PC-9 (cell line): ENCODE measurements at regions not wholly inside any gene's neighbourhood (a gene's known extent, or its start where the extent isn't known, plus 50 kb on each side); places are given as distances from the start of the nearest gene placed in this dataset.

Experiments used
- BruUV-seq: library from RNA; stranded (reverse); fragments of 400-500 nt; replicated peaks from 2 replicates; lab custom pipeline; 2021; lab: Mats Ljungman, UMichigan
- CTCF ChIA-PET: fragments of 300-600 bp; sonication (Branson Sonifier 250); formaldehyde crosslinking; loops from one replicate; lab custom pipeline; 2022; ENCODE audit warnings: antibody characterized with exemption; lab: Charles Lee
- POLR2A ChIA-PET: fragments of 300-600 bp; sonication (Branson Sonifier 250); formaldehyde crosslinking; loops from one replicate; lab custom pipeline; 2022; ENCODE audit warnings: antibody characterized with exemption; ENCODE audit not compliant: unreplicated experiment; lab: Charles Lee
- DNase-seq, 2 experiments: peaks; one replicate each; pipeline versions ENCODE4 v3.0.0 to v3.0.0-alpha.2; 2015 to 2022; ENCODE audit warnings: mixed read lengths in 1 of 2
- H2AFZ ChIP-seq: fragments of 200-600 bp; sonication (generic); 2 replicates; pipeline ENCODE4 v1.8.1; 2017; ENCODE audit warnings: antibody characterized with exemption
- H3F3A ChIP-seq: fragments of 200-600 bp; sonication (generic); 2 replicates; pipeline ENCODE4 v1.8.1; 2017; ENCODE audit warnings: antibody characterized with exemption, mild to moderate bottlenecking, low read depth; ENCODE audit not compliant: insufficient read depth
- H3K27ac ChIP-seq: fragments of 200-600 bp; sonication (generic); 2 replicates; pipeline ENCODE4 v1.6.1; 2016; ENCODE audit warnings: mixed run types
- H3K27me3 ChIP-seq: fragments of 200-600 bp; sonication (generic); 2 replicates; pipeline ENCODE4 v1.6.1; 2016; ENCODE audit warnings: low read depth, mixed run types; ENCODE audit not compliant: insufficient read depth
- H3K36me3 ChIP-seq: fragments of 200-600 bp; sonication (generic); 2 replicates; pipeline ENCODE4 v1.6.1; 2016; ENCODE audit warnings: low read depth, mixed run types
- H3K4me1 ChIP-seq: fragments of 200-600 bp; sonication (generic); replicated peaks from 2 replicates; pipeline ENCODE4 v1.6.1; 2016; ENCODE audit warnings: mixed run types; ENCODE audit not compliant: insufficient read depth
- H3K4me2 ChIP-seq: fragments of 200-600 bp; sonication (generic); 2 replicates; pipeline ENCODE4 v1.6.1; 2017; ENCODE audit warnings: mixed run types
- H3K4me3 ChIP-seq: fragments of 200-600 bp; sonication (generic); 2 replicates; pipeline ENCODE4 v1.6.1; 2016; ENCODE audit warnings: mixed run types
- H3K79me2 ChIP-seq: fragments of 200-600 bp; sonication (generic); 2 replicates; pipeline ENCODE4 v1.6.1; 2017; ENCODE audit warnings: low read depth, mixed run types
- H3K9me2 ChIP-seq: fragments of 200-600 bp; sonication (generic); 2 replicates; pipeline ENCODE4 v1.8.1; 2017; ENCODE audit warnings: mild to moderate bottlenecking; ENCODE audit not compliant: insufficient read depth
- H3K9me3 ChIP-seq: fragments of 200-600 bp; sonication (generic); 2 replicates; pipeline ENCODE4 v1.8.1; 2016; ENCODE audit warnings: low read depth; ENCODE audit not compliant: insufficient read depth
- H4K20me1 ChIP-seq: fragments of 200-600 bp; sonication (generic); 2 replicates; pipeline ENCODE4 v1.8.1; 2017; ENCODE audit not compliant: insufficient read depth
- EZH2 ChIP-seq: fragments of 200-600 bp; sonication (generic); IDR thresholded peaks from 2 replicates; pipeline ENCODE4 v1.8.0; 2017; ENCODE audit warnings: antibody characterized with exemption, low read depth
- intact Hi-C: fragments of 100-400 bp; cut with micrococcal nuclease; formaldehyde crosslinking; loops from one replicate; pipeline ENCODE4 v1.10.0; 2022; ENCODE audit not compliant: unreplicated experiment
- TF ChIP-seq, protein P1 (sequence below): fragments of 200-600 bp; sonication (generic); conservative IDR thresholded peaks from 2 replicates; pipeline ENCODE4 v1.6.1; 2017; ENCODE audit warnings: mixed run types, antibody characterized with exemption, mild to moderate bottlenecking, moderate library complexity

DNA sequence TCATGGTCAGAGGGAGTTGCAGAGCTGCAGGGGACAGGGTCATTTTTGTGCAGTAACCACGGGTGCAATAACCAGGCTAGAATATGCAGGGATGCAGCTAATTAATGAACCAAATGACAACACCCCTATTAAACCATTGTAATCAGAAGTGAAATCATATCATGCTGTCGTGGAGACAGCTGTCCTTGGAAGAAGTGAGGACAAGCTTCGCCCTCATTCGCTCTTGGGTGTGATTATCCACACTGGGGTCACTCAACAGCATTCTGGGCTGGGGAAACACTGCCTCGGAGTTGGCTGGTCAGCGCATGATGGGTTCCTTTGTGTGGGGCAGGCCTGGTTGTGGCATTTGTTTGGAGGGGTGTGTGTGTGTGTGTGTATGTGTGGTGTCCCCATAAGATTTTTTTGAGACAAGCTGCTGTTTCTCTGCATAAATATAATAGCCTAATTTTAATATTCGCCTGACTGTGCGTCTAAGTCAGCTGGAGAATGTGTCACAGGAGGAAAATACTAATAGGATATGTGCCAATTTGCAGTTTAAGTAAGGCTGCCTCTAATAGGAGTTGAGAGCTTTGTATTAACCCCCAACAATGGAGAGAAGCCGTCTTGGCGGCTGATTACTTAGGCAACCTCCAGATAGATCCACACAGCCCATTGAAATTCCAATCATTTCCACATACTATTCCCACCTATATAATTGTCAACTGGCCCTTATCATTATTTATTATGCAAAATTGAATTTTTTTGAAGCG is 149.4 kb downstream of the DNAJB6 start:
- ChIA-PET CTCF (no interaction called here), POLR2A (no interaction called here)
- no TSS peak for BruUV-seq
- H3K27ac ChIP-seq: no peak overlapping the region
- H3K36me3 ChIP-seq: no peaks in the 10 kb centered on the region
- TF ChIP-seq, protein P1, sequence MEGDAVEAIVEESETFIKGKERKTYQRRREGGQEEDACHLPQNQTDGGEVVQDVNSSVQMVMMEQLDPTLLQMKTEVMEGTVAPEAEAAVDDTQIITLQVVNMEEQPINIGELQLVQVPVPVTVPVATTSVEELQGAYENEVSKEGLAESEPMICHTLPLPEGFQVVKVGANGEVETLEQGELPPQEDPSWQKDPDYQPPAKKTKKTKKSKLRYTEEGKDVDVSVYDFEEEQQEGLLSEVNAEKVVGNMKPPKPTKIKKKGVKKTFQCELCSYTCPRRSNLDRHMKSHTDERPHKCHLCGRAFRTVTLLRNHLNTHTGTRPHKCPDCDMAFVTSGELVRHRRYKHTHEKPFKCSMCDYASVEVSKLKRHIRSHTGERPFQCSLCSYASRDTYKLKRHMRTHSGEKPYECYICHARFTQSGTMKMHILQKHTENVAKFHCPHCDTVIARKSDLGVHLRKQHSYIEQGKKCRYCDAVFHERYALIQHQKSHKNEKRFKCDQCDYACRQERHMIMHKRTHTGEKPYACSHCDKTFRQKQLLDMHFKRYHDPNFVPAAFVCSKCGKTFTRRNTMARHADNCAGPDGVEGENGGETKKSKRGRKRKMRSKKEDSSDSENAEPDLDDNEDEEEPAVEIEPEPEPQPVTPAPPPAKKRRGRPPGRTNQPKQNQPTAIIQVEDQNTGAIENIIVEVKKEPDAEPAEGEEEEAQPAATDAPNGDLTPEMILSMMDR: no peak
- no peak for TF ChIP-seq EZH2
- H3K79me2 ChIP-seq: no peaks in the 10 kb centered on the region
- DNase-seq: no peak
- intact Hi-C loops: no loop called here
- peaks cover 54% of the 10 kb centered on the region for H3K27me3 ChIP-seq
- peaks cover 21% of the 10 kb centered on the region for H3F3A ChIP-seq
- H3K4me1 ChIP-seq: peaks cover 3% of the 10 kb centered on the region; the same call in 1 of the 2 replicates
- H3K9me3 ChIP-seq: 0 out of 2 replicates have a peak, but pooled peaks cover 5% of the 10 kb centered on the region
- H3K4me3 ChIP-seq: no peak overlapping the region
- no peak overlapping the region for H2AFZ ChIP-seq
- no peaks in the 10 kb centered on the region for H4K20me1 ChIP-seq
- no peaks in the 10 kb centered on the region for H3K9me2 ChIP-seq
- no peak overlapping the region for H3K4me2 ChIP-seq

DNA sequence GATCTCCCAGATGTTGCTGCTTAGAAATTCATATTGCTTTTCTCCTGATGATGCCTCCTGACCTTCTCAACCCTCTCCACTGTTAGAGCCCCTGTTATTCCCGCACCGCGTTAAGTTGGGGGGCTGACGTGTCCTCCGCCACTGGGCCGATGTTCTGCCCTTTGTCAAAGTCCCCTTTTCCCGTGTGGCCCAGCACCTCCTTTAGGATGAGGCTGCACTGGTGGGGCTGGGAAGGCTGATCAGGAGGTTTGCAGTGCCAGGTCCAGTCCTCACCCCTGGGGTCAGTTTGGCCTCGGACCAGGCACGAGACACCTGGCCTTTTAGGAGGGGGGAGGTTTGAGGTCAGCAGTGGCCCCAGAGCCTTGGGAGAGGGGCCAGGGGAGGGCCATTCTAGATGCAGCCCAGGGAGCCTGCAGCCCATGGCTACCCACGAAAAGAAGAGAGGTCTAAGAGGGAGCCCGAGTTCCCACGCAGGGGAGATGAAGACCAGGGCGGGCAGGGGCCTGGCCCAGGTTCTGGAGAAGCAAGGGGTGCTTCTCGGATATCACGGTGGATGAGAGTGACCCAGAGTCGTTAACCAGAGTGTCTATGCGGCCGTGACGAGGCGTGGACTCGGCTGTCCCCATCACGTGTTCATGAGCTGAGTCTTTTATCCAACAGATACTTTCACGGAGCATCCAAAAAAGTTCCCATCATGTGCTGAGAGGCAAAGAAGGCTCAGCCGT is 150.4 kb downstream of the DNAJB6 start:
- Histone ChIP-seq H3K4me1 (peaks cover 3% of the 10 kb centered on the region; the same call in 1 of the 2 replicates), H3K36me3 (no peaks in the 10 kb centered on the region), H3F3A (peaks cover 14% of the 10 kb centered on the region), H3K4me2 (no peak overlapping the region), H3K27ac (no peak overlapping the region), H3K27me3 (peaks cover 56% of the 10 kb centered on the region), H3K9me2 (no peaks in the 10 kb centered on the region), H3K79me2 (no peaks in the 10 kb centered on the region), H2AFZ (no peak overlapping the region), H3K9me3 (0 out of 2 replicates have a peak, but pooled peaks cover 7% of the 10 kb centered on the region), H4K20me1 (no peaks in the 10 kb centered on the region), H3K4me3 (no peak overlapping the region)
- POLR2A ChIA-PET: no interaction called here
- TF ChIP-seq, protein P1: no peak
- no peak for TF ChIP-seq EZH2
- CTCF ChIA-PET: no interaction called here
- no TSS peak for BruUV-seq
- no peak for DNase-seq
- intact Hi-C loops: no loop called here

DNA sequence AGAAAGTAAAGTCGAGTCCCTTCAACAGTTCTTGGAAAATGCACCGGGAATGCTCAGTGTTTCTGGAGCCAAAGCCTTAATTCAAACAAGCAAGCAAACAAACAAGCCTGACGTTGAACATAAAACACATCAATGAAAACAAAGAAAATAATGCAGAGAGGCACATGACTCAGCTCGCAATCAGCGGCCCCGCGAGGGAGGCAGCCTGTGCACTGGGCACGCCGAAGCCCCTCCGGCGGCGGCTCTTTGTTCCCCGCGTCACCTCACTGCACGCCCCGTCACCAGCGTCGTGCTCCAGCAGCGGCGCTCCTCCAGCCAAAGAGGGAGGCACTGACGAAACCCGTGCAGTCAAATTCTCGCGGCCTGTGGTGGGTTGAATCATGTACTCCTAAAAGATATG is 151.5 kb downstream of the DNAJB6 start:
- no peak for DNase-seq
- TF ChIP-seq EZH2: no peak
- TF ChIP-seq, protein P1: no peak
- H3F3A ChIP-seq: peaks cover 14% of the 10 kb centered on the region
- H4K20me1 ChIP-seq: no peaks in the 10 kb centered on the region
- H3K36me3 ChIP-seq: no peaks in the 10 kb centered on the region
- no peak overlapping the region for H3K4me2 ChIP-seq
- intact Hi-C loops: no loop called here
- no peaks in the 10 kb centered on the region for H3K79me2 ChIP-seq
- H3K4me3 ChIP-seq: no peak overlapping the region
- H3K27me3 ChIP-seq: peaks cover 65% of the 10 kb centered on the region
- 0 out of 2 replicates have a peak, but pooled peaks cover 11% of the 10 kb centered on the region for H3K9me3 ChIP-seq
- CTCF ChIA-PET: no interaction called here
- H2AFZ ChIP-seq: no peak overlapping the region
- H3K4me1 ChIP-seq: peaks cover 3% of the 10 kb centered on the region; the same call in 1 of the 2 replicates
- H3K9me2 ChIP-seq: no peaks in the 10 kb centered on the region
- H3K27ac ChIP-seq: no peak overlapping the region
- POLR2A ChIA-PET: no interaction called here
- no TSS peak for BruUV-seq
